ENCODE measurements at regions not wholly inside any gene's neighbourhood (a gene's known extent, or its start where the extent isn't known, plus 50 kb on each side); places are given as distances from the start of the nearest gene placed in this dataset.

DNA sequence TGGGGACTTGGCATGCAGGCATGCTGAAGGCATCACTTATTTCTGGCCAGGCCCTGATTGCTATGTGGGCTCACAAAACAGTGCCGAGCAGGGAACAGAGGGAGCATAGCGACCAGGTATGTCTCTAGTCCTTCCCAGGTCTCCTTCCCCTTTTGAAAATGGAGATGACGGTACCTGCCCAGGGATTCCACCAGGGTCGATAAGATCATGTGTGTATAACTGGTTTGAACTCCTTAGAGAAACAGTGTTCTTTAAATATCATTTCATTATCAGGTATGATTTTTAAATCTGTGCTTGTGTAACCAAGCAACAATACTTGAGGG is 280.6 kb downstream of the FOXO1 start:
- H3K9me1 ChIP-seq (ENCODE audit: control insufficient read depth, insufficient read depth, low read length) = no peaks in the 10 kb centered on the region
- WGBS (ENCODE audit: insufficient coverage, low coverage, missing lambda C conversion rate) = 0% methylated on average over 4 of the region's 4 CpGs
- H3K9me3 ChIP-seq (replicated peaks; ENCODE audit: control insufficient read depth, insufficient read depth, low read depth, low read length) = no peaks in the 10 kb centered on the region
- H3K9ac ChIP-seq (ENCODE audit: insufficient read depth in 1 of 2, low read depth in 2 of 2, low read length in 2 of 2) = no peak overlapping the region
- in situ Hi-C loops (cut with MboI) = no loop called here
- H3K27ac ChIP-seq (ENCODE audit: extremely low read depth, low read depth, low read length) = no peak overlapping the region
- DNase-seq (ENCODE audit: extremely low read depth in 1 of 4, low spot score in 3 of 4) (no peak), ATAC-seq (no peak), FAIRE-seq (no peak)
- peaks cover 0 to 24% of the 10 kb centered on the region in 2 experiments; a peak in 2 of 5 replicates for H3K27me3 ChIP-seq (ENCODE audit: control insufficient read depth in 2 of 2, insufficient read depth in 2 of 2, low read length in 2 of 2)
- H3K79me2 ChIP-seq (ENCODE audit: control insufficient read depth, insufficient read depth, low read length) = no peaks in the 10 kb centered on the region
- intact Hi-C loops (cut with micrococcal nuclease) = no loop called here
- no peak overlapping the region for H2AFZ ChIP-seq (ENCODE audit: low read depth, low read length)
- H3K4me2 ChIP-seq (ENCODE audit: insufficient read depth, low read length) = no peak overlapping the region
- H4K20me1 ChIP-seq (replicated peaks; ENCODE audit: control insufficient read depth, insufficient read depth, low read length) = no peaks in the 10 kb centered on the region
- ChIA-PET POLR2A (no interaction called here), CTCF (ENCODE audit: low intra/inter-chr PET ratio) (no interaction called here)
- no peak overlapping the region for H3K4me3 ChIP-seq
- no peaks in the 10 kb centered on the region for H3K36me3 ChIP-seq (ENCODE audit: control insufficient read depth, insufficient read depth, low read length)
- peaks cover 0 to 7% of the 10 kb centered on the region in 2 experiments; a peak in 1 of 5 replicates for H3K4me1 ChIP-seq (replicated peaks in 1 of 2; ENCODE audit: control insufficient read depth in 2 of 2, insufficient read depth in 2 of 2, low read length in 2 of 2)
- BruUV-seq (replicated peaks) = no TSS peak
- TF ChIP-seq PHB2 (IDR thresholded peaks at IDR 0.05; ENCODE audit: low read depth) (no peak), ZNF184 (CRISPR knock-in tag; IDR thresholded peaks at IDR 0.05) (no peak), ZBTB2 (IDR thresholded peaks at IDR 0.05) (no peak), SMAD3 (CRISPR knock-in tag; conservative IDR thresholded peaks at IDR 0.05) (no peak), BDP1 (IDR thresholded peaks at IDR 0.05; ENCODE audit: insufficient read depth, insufficient read length) (no peak), EGR1 (conservative IDR thresholded peaks at IDR 0.05) (no peak), HMG20A (CRISPR knock-in tag; conservative IDR thresholded peaks at IDR 0.05) (no peak), NUFIP1 (IDR thresholded peaks at IDR 0.05; ENCODE audit: partially characterized antibody) (no peak), NR4A1 (CRISPR knock-in tag; IDR thresholded peaks at IDR 0.05) (no peak), NR4A1 (tag; IDR thresholded peaks at IDR 0.05) (no peak), TAF1 (IDR thresholded peaks at IDR 0.05; ENCODE audit: control insufficient read depth, extremely low read depth, insufficient read depth, low read length, severe bottlenecking) (no peak), COPS2 (conservative IDR thresholded peaks at IDR 0.05) (no peak), TOE1 (IDR thresholded peaks at IDR 0.05; ENCODE audit: borderline replicate concordance) (no peak), TOE1 (CRISPR knock-in tag; IDR thresholded peaks at IDR 0.05; ENCODE audit: borderline replicate concordance, low read depth) (no peak), PHF20 (IDR thresholded peaks at IDR 0.05; ENCODE audit: partially characterized antibody) (no peak)
- TF ChIP-seq, protein P1, sequence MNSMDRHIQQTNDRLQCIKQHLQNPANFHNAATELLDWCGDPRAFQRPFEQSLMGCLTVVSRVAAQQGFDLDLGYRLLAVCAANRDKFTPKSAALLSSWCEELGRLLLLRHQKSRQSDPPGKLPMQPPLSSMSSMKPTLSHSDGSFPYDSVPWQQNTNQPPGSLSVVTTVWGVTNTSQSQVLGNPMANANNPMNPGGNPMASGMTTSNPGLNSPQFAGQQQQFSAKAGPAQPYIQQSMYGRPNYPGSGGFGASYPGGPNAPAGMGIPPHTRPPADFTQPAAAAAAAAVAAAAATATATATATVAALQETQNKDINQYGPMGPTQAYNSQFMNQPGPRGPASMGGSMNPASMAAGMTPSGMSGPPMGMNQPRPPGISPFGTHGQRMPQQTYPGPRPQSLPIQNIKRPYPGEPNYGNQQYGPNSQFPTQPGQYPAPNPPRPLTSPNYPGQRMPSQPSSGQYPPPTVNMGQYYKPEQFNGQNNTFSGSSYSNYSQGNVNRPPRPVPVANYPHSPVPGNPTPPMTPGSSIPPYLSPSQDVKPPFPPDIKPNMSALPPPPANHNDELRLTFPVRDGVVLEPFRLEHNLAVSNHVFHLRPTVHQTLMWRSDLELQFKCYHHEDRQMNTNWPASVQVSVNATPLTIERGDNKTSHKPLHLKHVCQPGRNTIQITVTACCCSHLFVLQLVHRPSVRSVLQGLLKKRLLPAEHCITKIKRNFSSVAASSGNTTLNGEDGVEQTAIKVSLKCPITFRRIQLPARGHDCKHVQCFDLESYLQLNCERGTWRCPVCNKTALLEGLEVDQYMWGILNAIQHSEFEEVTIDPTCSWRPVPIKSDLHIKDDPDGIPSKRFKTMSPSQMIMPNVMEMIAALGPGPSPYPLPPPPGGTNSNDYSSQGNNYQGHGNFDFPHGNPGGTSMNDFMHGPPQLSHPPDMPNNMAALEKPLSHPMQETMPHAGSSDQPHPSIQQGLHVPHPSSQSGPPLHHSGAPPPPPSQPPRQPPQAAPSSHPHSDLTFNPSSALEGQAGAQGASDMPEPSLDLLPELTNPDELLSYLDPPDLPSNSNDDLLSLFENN (IDR thresholded peaks at IDR 0.05; ENCODE audit: low read depth in 2 of 2, low read length in 2 of 2) = no peak
